Liver (tissue), 8 donors: ENCODE measurements at regions not wholly inside any gene's neighbourhood (a gene's known extent, or its start where the extent isn't known, plus 50 kb on each side); places are given as distances from the start of the nearest gene placed in this dataset.

Experiments used
- DNase-seq: peaks from one replicate; pipeline ENCODE4 v3.0.0-alpha.2; 2017; ENCODE audit warnings: low spot score
- H3K27ac ChIP-seq, 2 donors: one replicate each; pipeline ENCODE4 v1.7.0; 2013; ENCODE audit warnings: inconsistent platforms in 2 of 2, low read length in 2 of 2, control low read depth in 1 of 2, low read depth in 1 of 2, mild to moderate bottlenecking in 1 of 2
- H3K27me3 ChIP-seq, 4 donors: one replicate each; pipeline versions ENCODE4 v1.6.1 to v1.7.0; 2013; ENCODE audit warnings: low read length in 3 of 4, inconsistent platforms in 1 of 4, mild to moderate bottlenecking in 1 of 4, moderate library complexity in 1 of 4; ENCODE audit not compliant: control insufficient read depth in 4 of 4, insufficient read depth in 4 of 4
- H3K36me3 ChIP-seq, 4 donors: one replicate each; pipeline versions ENCODE4 v1.6.1 to v1.7.0; 2013; ENCODE audit warnings: low read length in 3 of 4, mild to moderate bottlenecking in 3 of 4, low read depth in 1 of 4, moderate library complexity in 1 of 4; ENCODE audit not compliant: control insufficient read depth in 4 of 4, insufficient read depth in 3 of 4
- H3K4me1 ChIP-seq, 4 donors: one replicate each; pipeline versions ENCODE4 v1.6.1 to v1.7.0; 2013; ENCODE audit warnings: low read length in 3 of 4, mild to moderate bottlenecking in 3 of 4, moderate library complexity in 1 of 4; ENCODE audit not compliant: control insufficient read depth in 4 of 4, insufficient read depth in 4 of 4
- H3K4me3 ChIP-seq, 3 donors: one replicate each; pipeline versions ENCODE4 v1.6.1 to v1.7.0; 2013; ENCODE audit warnings: low read length in 3 of 3, control low read depth in 1 of 3, low read depth in 1 of 3, mild to moderate bottlenecking in 1 of 3
- H3K9ac ChIP-seq, 2 donors: one replicate each; pipeline ENCODE4 v1.7.0; 2013; ENCODE audit warnings: low read length in 2 of 2, mild to moderate bottlenecking in 2 of 2, moderate library complexity in 2 of 2, control low read depth in 1 of 2, low read depth in 1 of 2
- H3K9me3 ChIP-seq, 4 donors: one replicate each; pipeline versions ENCODE4 v1.6.1 to v1.7.0; 2013; ENCODE audit warnings: low read length in 3 of 4; ENCODE audit not compliant: control insufficient read depth in 4 of 4
- CTCF ChIP-seq: fragments of 150-350 bp; IDR thresholded peaks from 2 replicates; pipeline ENCODE4 v1.5.1; 2017; ENCODE audit warnings: improper control_type of control experiment, low read depth, low read length; ENCODE audit not compliant: missing input control
- EGR1 ChIP-seq, 2 donors: IDR thresholded peaks; 2 replicates each; pipeline ENCODE4 v1.6.1; 2016 to 2018; ENCODE audit warnings: antibody characterized with exemption in 2 of 2, low read depth in 2 of 2
- FOXA1 ChIP-seq: IDR thresholded peaks from 2 replicates; pipeline ENCODE4 v1.6.1; 2016; ENCODE audit warnings: antibody characterized with exemption
- FOXA2 ChIP-seq: IDR thresholded peaks from 2 replicates; pipeline ENCODE4 v1.6.1; 2016; ENCODE audit warnings: antibody characterized with exemption
- GABPA ChIP-seq, 2 donors: IDR thresholded peaks in 1 of 2; conservative IDR thresholded peaks in 1 of 2; 2 replicates each; pipeline ENCODE4 v1.6.1; 2016; ENCODE audit warnings: antibody characterized with exemption in 2 of 2, mild to moderate bottlenecking in 1 of 2, moderate library complexity in 1 of 2
- HNF4A ChIP-seq, 2 donors: conservative IDR thresholded peaks; 2 replicates each; pipeline ENCODE4 v1.6.1; 2016; ENCODE audit warnings: antibody characterized with exemption in 2 of 2, mild to moderate bottlenecking in 2 of 2
- HNF4G ChIP-seq: IDR thresholded peaks from 2 replicates; pipeline ENCODE4 v1.6.1; 2016; ENCODE audit warnings: antibody characterized with exemption
- NR2F2 ChIP-seq: IDR thresholded peaks from 2 replicates; pipeline ENCODE4 v1.6.1; 2016; ENCODE audit warnings: antibody characterized with exemption
- RAD21 ChIP-seq, 2 donors: IDR thresholded peaks; 2 replicates each; pipeline ENCODE4 v1.6.1; 2016; ENCODE audit warnings: antibody characterized with exemption in 2 of 2, mild to moderate bottlenecking in 2 of 2
- REST ChIP-seq: IDR thresholded peaks from 2 replicates; pipeline ENCODE4 v1.6.1; 2016; ENCODE audit warnings: antibody characterized with exemption, mild to moderate bottlenecking
- RXRA ChIP-seq, 2 donors: IDR thresholded peaks; 2 replicates each; pipeline ENCODE4 v1.6.1; 2017 to 2018; ENCODE audit warnings: antibody characterized with exemption in 2 of 2, mild to moderate bottlenecking in 1 of 2
- TAF1 ChIP-seq: conservative IDR thresholded peaks from 2 replicates; pipeline ENCODE4 v1.6.1; 2016; ENCODE audit warnings: antibody characterized with exemption, mild to moderate bottlenecking
- YY1 ChIP-seq: IDR thresholded peaks from 2 replicates; pipeline ENCODE4 v1.6.1; 2016; ENCODE audit warnings: antibody characterized with exemption, mild to moderate bottlenecking
- WGBS: extraction: QIAGEN DNeasy Blood & Tissue Kit; methylation state at CpG from one replicate; pipeline ENCODE4 v1.1.7; 2013; 5-methylcytosine and 5-hydroxymethylcytosine counted together
- TF ChIP-seq, protein P1 (sequence below): IDR thresholded peaks from 2 replicates; pipeline ENCODE4 v1.6.1; 2016; ENCODE audit warnings: antibody characterized with exemption
- TF ChIP-seq, protein P2 (sequence below): IDR thresholded peaks from 2 replicates; pipeline ENCODE4 v1.6.1; 2016; ENCODE audit warnings: antibody characterized with exemption
- TF ChIP-seq, protein P3 (sequence below): IDR thresholded peaks from 2 replicates; pipeline ENCODE4 v1.6.1; 2016; ENCODE audit warnings: antibody characterized with exemption
- donor health status: healthy.
- donor health status: healthy.
- donor health status: healthy.
- donor health status: healthy.
- donor health status: healthy.

DNA sequence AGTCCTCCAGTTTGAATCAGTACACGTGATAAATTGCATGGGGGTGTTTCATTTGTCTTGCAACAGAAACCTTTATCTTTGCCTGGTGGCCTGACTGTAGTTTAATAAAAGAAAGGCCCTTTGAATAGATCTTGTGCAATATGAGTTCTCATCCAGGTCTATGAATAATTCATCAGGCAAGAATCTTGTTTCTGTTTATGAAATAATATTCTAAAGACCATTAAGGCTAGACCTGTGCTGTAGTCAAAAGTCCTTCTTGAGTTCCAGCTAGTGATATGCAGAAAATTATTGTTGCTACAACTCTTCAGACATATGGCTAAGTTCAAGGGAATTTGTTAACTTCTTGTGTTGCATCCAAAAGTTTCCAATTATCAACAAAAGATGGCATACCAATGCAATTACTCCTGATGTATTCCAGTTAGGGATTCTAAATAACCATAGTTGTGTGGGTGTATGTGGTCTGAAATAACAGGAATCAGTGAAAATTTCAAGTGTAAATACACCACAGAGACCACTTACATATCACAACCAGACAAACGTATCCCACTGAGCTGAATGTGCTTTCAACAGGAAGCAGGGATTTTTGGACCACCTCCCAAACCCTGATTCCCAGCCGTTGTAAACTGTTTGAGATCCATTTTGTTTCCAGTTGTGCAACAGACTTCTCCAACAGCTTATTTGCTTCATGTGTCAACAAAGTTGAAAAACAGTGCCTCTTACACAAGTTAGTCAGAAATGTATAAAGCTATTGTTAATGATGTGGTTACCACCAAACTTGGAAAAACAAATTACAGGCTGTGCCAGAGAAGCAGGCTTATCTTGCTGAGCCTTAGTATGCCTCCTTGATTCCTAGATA is 54.7 kb upstream of the BICC1 start:
- TF ChIP-seq FOXA1 (no peak), YY1 (peak; percentile 65), FOXA2 (peak; percentile 24)
- Histone ChIP-seq H3K9me3 (peaks cover 0 to 7% (median 0%) of the 10 kb centered on the region in 4 donors), H3K36me3 (no peaks in the 10 kb centered on the region), H3K4me1 (peaks cover 0 to 1% (median 0%) of the 10 kb centered on the region in 4 donors), H3K27ac (no peak overlapping the region), H3K9ac (no peak overlapping the region), H3K4me3 (no peak overlapping the region), H3K27me3 (no peaks in the 10 kb centered on the region)
- DNase-seq = no peak
- WGBS = 33% methylated on average over 3 of the region's 3 CpGs

DNA sequence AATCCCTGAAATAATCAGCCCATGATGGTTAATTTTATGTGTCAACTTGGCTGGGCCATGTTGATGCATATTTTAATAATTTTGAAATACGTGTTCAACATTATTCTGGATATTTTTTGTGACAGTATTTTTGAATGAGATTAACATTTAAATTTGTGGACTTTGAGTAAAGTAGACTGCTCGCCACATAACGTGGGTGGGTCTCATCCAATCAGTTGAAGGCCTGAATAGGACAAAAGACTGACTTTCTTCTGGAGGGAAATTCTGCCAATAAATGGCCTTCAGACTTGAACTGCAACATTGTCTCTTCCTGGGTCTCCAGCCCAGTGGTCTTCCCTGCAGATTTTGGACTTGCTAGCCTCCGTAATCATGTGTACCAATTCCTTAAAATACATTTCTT is 53.6 kb upstream of the BICC1 start:
- Histone ChIP-seq H3K9me3 (peaks cover 0 to 7% (median 0%) of the 10 kb centered on the region in 4 donors), H3K27me3 (no peaks in the 10 kb centered on the region), H3K9ac (no peak overlapping the region), H3K27ac (no peak overlapping the region), H3K36me3 (no peaks in the 10 kb centered on the region), H3K4me1 (no peaks in the 10 kb centered on the region), H3K4me3 (no peak overlapping the region)
- WGBS = 92% methylated on average over 4 of the region's 4 CpGs
- TF ChIP-seq FOXA2 = no peak
- DNase-seq = no peak

DNA sequence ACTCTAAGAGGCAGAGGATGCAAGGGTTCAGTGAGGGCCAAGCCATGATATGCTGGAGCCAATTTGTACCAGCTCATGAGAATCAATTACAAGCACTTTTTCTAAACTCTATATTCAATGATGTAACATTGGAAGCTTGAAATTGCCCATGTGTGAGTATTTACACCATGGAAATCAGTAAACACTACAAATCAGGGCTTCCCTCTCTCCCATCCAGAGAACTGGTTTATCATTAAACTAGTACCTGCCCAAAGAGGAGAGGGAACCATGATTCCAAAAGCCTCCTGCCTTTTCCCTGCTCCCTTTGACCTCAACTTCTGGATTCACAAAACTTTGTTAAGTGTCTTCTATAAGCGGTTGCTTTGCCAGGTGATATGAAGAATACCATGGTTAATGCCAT is 52.5 kb upstream of the BICC1 start:
- 92% methylated on average over 1 of the region's 1 CpG for WGBS
- no peak for TF ChIP-seq NR2F2
- no peak for TF ChIP-seq TAF1
- TF ChIP-seq REST = no peak
- TF ChIP-seq RXRA (IDR thresholded peaks at IDR 0.05) = no peak
- no peak for TF ChIP-seq EGR1 (IDR thresholded peaks at IDR 0.05; ENCODE audit: low read depth in 2 of 2)
- TF ChIP-seq GABPA (IDR thresholded peaks at IDR 0.05 in 1 of 2, conservative IDR thresholded peaks at IDR 0.05 in 1 of 2) = no peak
- no peak for TF ChIP-seq HNF4A (conservative IDR thresholded peaks at IDR 0.05)
- no peak for TF ChIP-seq YY1
- no peak for TF ChIP-seq CTCF
- no peak for TF ChIP-seq HNF4G
- TF ChIP-seq FOXA2 = no peak
- TF ChIP-seq, protein P1, sequence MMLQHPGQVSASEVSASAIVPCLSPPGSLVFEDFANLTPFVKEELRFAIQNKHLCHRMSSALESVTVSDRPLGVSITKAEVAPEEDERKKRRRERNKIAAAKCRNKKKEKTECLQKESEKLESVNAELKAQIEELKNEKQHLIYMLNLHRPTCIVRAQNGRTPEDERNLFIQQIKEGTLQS = no peak
- TF ChIP-seq, protein P2, sequence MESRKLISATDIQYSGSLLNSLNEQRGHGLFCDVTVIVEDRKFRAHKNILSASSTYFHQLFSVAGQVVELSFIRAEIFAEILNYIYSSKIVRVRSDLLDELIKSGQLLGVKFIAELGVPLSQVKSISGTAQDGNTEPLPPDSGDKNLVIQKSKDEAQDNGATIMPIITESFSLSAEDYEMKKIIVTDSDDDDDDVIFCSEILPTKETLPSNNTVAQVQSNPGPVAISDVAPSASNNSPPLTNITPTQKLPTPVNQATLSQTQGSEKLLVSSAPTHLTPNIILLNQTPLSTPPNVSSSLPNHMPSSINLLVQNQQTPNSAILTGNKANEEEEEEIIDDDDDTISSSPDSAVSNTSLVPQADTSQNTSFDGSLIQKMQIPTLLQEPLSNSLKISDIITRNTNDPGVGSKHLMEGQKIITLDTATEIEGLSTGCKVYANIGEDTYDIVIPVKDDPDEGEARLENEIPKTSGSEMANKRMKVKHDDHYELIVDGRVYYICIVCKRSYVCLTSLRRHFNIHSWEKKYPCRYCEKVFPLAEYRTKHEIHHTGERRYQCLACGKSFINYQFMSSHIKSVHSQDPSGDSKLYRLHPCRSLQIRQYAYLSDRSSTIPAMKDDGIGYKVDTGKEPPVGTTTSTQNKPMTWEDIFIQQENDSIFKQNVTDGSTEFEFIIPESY = no peak
- no peak for TF ChIP-seq RAD21 (IDR thresholded peaks at IDR 0.05)
- TF ChIP-seq, protein P3, sequence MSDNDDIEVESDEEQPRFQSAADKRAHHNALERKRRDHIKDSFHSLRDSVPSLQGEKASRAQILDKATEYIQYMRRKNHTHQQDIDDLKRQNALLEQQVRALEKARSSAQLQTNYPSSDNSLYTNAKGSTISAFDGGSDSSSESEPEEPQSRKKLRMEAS = no peak
- TF ChIP-seq FOXA1 = no peak
- DNase-seq = no peak
- H3K36me3 ChIP-seq = no peaks in the 10 kb centered on the region
- H3K9ac ChIP-seq = no peak overlapping the region
- H3K27me3 ChIP-seq = no peaks in the 10 kb centered on the region
- no peaks in the 10 kb centered on the region for H3K4me1 ChIP-seq
- H3K4me3 ChIP-seq = no peak overlapping the region
- H3K27ac ChIP-seq = no peak overlapping the region
- H3K9me3 ChIP-seq = peaks cover 0 to 7% (median 0%) of the 10 kb centered on the region in 4 donors
